Stimulated activated CD4-positive, alpha-beta T cell treated with anti-CD3 and anti-CD28 coated beads, Interleukin-12 subunit alpha, Interleukin-12 subunit beta, amount 100 ng/mL, for 48 hours (primary cell): ENCODE measurements at regions not wholly inside any gene's neighbourhood (a gene's known extent, or its start where the extent isn't known, plus 50 kb on each side); places are given as distances from the start of the nearest gene placed in this dataset.

ENCODE experiments used
- DNase-seq, 3 donors: peaks; one replicate each; pipeline ENCODE4 v3.0.0-alpha.2; 2020; ENCODE audit warnings: low read depth in 2 of 3, low spot score in 1 of 3

- no peak for DNase-seq
Measured at GRCh38 chr17:72439893-72440502, 319.2 kb downstream of the SOX9 start.

GRCh38 chr17:72440961-72441360 is 320.1 kb downstream of the SOX9 start:
- DNase-seq, result no peak

GRCh38 chr17:72441909-72442308 is 321.1 kb downstream of the SOX9 start:
- DNase-seq, result no peak

DNA sequence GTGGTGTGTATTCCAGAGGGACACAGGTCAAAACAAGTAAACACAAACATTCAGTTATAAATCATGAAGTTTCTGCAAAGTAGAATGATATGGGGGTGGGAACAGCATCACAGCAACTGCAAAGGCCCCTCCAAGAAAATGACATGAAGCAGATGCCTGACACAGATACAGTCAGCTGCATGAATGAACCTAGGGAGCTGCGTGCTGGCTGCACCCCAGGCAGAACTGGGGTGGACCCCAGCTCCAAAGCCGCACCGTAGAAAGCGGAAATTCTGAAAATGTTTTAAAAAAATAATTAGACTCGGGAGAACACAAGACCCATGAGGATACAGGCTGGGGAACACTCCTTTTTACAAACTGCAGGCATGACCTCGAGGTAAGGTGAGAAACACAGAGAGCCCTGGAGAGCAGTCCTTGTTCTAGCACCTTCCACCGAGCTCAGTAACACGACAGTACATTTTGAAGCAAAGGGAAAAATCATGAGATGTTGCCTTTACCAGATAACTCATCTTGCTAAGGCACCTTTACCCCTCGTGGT is 323.8 kb downstream of the SOX9 start:
- no peak for DNase-seq

DNA sequence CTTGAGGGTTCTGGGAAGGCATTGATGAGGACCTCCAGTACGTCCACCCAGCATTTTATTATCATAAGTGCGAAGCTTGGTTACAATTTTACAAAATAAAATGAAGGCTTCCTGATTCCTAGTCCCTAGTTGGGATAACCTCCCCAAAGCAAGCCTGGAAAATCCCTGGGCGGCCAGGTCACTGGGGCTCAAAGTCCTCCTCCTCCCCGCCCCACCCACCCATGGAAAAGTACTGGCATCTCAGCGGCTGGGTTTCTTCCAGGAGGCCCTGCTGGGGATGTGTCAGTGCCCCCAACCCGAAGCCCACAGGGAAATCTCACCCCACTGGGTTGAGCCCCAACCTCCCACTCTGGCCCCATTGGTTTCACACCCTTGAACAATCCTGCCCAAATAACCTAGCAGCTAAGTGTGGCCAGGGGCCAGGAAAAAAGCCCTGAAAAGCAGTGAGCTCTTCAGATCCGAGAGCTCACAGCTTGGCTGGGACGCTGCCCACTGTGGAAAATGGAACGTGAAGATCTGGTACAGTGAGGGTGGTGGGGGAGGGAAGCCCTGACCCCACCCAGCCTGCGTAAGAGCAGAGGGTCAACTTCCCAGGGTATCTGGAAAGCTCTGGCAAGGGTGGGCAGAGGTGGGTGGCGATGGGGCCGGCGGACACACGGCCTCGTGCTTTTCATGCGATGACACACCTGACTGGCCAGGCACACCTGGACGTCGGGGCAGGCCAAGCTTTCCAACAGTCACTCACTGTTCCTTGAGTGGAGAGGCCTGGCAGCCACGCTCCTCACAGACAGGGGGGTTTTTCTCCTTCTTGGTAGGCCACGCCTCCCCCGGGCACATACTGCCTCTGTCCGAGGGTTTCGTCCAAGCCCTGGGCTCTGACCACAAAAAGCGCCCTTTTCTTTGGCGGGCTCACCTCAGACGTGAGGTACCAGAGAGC is 324.5 kb downstream of the SOX9 start:
- DNase-seq, result no peak

DNA sequence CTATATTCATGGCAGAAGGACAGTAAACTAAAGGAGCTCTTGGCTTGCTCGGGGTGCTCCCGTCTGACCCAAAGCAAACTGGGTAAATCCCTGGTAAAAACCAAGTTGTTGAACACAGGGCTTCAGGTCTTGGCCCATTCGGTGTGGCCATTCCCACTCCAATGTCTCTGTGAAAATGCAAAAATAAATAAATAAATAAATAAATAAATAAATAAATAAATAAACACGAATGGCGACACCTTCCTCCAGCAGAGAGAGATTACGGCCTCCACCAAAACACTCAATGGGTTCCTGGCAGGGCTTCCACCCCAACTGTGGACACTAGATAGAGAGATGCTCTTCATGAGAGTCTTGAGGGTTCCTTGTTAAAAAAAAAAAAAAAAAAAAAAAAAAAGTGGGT is 325.3 kb downstream of the SOX9 start:
- DNase-seq, result no peak

- DNase-seq, result no peak
Measured at GRCh38 chr17:72446525-72447250, 325.9 kb downstream of the SOX9 start.

GRCh38 chr17:72447251-72447640 is 326.4 kb downstream of the SOX9 start:
- no peak for DNase-seq

- no peak for DNase-seq
Measured at GRCh38 chr17:72448019-72448418, 327.2 kb downstream of the SOX9 start.

GRCh38 chr17:72452286-72453173 is 331.7 kb downstream of the SOX9 start:
- DNase-seq, result no peak

- DNase-seq, result no peak
Measured at GRCh38 chr17:72454342-72454741, 333.5 kb downstream of the SOX9 start.

DNA sequence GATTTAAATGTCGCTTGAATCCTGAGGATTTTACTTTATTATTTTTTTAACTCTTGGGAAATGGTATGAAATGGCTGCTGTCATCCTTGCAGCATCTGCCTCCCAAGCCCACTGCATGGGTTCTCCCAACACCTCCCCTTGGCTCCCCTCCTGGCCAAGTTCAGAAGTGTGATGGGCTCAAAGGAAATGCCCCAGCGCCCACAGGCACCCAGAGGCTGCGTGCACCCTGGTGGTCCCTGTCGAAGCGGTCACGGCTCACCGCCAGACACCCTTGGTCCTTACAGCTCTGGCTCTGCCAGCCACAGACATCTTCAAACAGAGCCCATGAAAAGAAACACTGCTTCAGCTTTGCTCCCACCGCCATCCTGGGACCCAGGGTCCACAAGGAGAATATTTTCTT is 334.7 kb downstream of the SOX9 start:
- DNase-seq, result no peak

DNA sequence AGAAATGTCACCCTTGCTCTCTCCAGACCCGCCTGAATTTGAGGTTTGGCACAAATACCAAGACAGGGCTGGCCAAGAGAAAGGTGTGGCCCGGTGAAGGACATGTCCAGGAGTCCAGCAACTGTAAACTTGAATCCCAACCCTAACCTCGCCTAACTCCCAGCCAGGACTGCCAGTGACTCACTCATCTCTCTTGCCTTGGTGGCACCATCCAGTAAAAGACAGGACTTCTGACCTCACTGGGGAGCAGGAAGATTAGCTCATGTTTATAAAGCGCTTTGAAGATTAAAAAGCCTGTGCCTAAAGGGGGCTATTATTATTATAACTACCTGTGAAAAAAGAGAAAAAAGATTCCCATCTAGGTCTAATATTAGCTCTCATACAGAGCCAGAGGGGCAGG is 335.3 kb downstream of the SOX9 start:
- DNase-seq, result no peak

- DNase-seq, result no peak
Measured at GRCh38 chr17:72457712-72458111, 336.9 kb downstream of the SOX9 start.

- no peak for DNase-seq
Measured at GRCh38 chr17:72458301-72458700, 337.5 kb downstream of the SOX9 start.

DNA sequence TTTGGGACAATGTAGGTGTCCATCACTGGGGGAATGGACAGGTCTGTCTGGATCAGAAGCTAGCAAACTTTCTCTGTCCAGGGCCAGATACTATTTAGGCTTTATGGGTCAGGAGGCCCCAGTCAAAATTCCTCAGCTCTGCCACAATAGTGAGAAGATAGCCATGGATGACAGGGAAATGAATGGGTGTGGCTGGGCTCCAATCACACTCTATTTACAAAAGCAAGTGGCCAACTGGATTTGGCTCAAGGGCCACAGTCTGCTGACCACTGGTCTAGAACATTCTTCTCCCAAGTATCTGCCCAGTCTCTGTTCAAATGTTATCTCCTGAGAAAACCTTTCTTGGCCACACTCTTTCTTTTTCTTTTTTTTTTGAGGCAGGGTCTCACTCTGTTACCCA is 339.9 kb downstream of the SOX9 start:
- no peak for DNase-seq

DNA sequence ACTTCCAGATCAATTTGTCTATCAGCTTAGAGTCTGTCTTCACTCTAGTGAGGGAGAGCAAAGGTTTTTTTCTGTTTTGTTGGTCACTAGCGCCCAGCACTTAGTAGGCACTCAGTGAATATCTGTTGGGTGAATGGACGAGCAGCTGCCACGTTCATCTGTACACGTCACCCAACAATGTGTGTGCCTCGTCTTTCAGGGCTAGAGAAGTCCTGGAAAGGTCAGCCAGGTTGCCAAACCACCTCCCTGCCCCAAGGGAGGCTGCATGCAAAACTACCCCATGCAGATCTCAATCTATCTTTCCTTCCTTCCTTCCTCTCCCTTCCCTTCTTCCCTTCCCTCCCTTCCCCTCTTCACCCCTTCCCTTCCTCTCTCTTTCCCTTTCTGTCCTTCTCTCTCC is 340.9 kb downstream of the SOX9 start:
- DNase-seq, result no peak

DNA sequence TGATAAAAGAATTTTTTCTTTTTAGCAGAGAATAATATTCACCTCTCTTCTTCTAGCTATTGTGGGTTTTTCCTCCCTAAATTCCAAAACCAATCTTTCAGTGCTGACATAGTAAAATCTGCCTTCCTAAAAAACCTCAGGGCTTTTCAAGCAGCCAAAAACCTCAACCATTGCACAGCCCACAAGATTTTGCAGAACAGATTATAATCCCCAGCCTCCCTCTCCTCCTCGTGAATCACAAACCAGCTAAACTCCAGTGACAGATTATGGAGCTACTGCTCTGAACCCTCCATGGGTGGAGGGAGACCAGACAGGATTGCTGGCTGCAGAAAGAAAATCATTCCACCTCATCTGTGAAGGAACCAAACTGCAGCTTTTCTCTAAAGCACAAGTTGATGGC is 341.6 kb downstream of the SOX9 start:
- DNase-seq, result no peak

DNA sequence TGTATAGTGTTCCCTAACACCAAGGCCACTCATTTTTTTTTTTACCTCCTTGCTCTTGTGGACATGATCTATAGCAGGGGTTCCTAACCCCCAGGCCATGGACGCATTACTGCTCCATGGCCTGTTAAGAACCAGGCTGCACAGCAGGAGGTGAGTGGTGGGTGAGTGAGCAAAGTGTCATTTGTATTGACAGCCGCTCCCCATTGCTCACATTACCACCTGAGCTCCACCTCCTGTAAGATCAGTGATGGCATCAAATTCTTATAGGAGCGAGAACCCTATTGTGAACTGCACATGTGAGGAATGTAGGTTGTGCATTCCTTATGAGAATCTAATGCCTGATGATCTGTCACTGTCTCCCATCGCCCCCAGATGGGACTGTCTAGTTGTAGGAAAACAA is 342.0 kb downstream of the SOX9 start:
- no peak for DNase-seq

DNA sequence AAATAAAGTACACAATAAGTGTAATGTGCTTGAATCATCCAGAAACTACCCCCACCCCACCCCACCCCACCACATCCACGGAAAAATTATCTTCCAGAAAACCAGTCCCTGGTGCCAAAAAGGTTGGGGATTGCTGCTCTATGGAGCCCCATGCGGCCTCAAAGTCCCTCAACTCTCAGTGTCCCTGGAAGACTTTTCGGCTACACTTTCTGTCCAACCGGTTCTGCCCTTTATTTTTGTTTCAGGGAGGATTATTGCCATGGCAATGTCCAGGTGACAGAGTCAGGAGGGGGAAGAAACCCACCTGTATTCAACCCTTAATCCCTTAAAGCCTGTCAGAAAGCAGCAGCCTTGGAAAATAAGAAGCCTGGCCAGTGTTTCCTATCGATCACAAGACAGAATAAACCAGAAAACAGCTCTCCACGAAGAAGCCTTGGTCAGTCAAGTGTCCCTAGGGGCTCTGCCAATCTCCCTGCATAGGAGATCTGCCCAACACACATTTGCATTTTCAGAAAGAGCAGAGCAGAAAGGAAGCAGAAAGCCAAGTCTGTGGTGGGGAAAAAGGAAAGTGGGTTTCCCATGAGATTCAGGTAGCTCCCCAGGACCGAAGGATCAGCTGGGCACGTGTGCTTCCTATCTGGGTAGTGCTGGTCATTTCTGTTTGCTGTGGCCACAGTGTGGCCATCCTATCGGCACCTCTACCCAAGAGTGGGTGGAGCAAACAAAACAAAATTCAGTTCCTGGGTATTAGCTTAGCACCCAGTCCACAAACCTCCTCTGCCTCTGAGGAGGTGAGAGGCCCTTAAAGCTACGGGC is 342.7 kb downstream of the SOX9 start:
- DNase-seq, result no peak
